Suprapubic skin (tissue), 4 donors: ENCODE measurements at regions not wholly inside any gene's neighbourhood (a gene's known extent, or its start where the extent isn't known, plus 50 kb on each side); places are given as distances from the start of the nearest gene placed in this dataset.
A peak's percentile ranks its signal among the peaks of the same experiment; 100 is the strongest.

ENCODE experiments used
- DNase-seq, 2 donors: peaks; one replicate each; pipeline ENCODE4 v3.0.0-alpha.2; 2019; ENCODE audit warnings: low spot score in 2 of 2
- H3K27ac ChIP-seq: fragments of 200-600 bp; sonication (generic); one replicate; pipeline ENCODE4 v1.5.1; 2019
- H3K27me3 ChIP-seq: fragments of 200-600 bp; sonication (generic); one replicate; pipeline ENCODE4 v1.5.1; 2019
- H3K36me3 ChIP-seq: fragments of 200-600 bp; sonication (generic); one replicate; pipeline ENCODE4 v1.5.1; 2019
- H3K4me1 ChIP-seq: fragments of 200-600 bp; sonication (generic); one replicate; pipeline ENCODE4 v1.5.1; 2019
- H3K4me3 ChIP-seq: fragments of 200-600 bp; sonication (generic); one replicate; pipeline ENCODE4 v1.5.1; 2019; ENCODE audit warnings: mild to moderate bottlenecking
- H3K9me3 ChIP-seq: fragments of 200-600 bp; sonication (generic); one replicate; pipeline ENCODE4 v1.5.1; 2019
- CTCF ChIP-seq, 2 donors: fragments of 200-600 bp in 1 of 2; fragments of 450-650 bp in 1 of 2; sonication (generic) in 1 of 2; IDR thresholded peaks; one replicate each; pipeline ENCODE4 v1.5.1; 2016 to 2019; ENCODE audit warnings: antibody characterized with exemption in 2 of 2, mild to moderate bottlenecking in 1 of 2, moderate library complexity in 1 of 2
- EP300 ChIP-seq: sonication (generic); formaldehyde crosslinking; IDR thresholded peaks from one replicate; pipeline ENCODE4 v1.6.1; 2017; ENCODE audit warnings: antibody characterized with exemption
- POLR2A ChIP-seq, 2 donors: fragments of 450-650 bp; IDR thresholded peaks; one replicate each; pipeline ENCODE4 v1.6.1; 2017; ENCODE audit warnings: antibody characterized with exemption in 2 of 2, mild to moderate bottlenecking in 2 of 2, moderate library complexity in 2 of 2
- POLR2AphosphoS5 ChIP-seq, 3 donors: sonication (generic); formaldehyde crosslinking; IDR thresholded peaks; one replicate each; pipeline ENCODE4 v1.6.1; 2017; ENCODE audit warnings: antibody characterized with exemption in 3 of 3
- WGBS: methylation state at CpG from one replicate; pipeline ENCODE4 v1.1.5; 2018; 5-methylcytosine and 5-hydroxymethylcytosine counted together

- Histone ChIP-seq H3K27ac (no peak overlapping the region), H3K4me1 (peaks cover 18% of the 10 kb centered on the region), H3K9me3 (no peaks in the 10 kb centered on the region), H3K4me3 (no peak overlapping the region), H3K27me3 (no peaks in the 10 kb centered on the region), H3K36me3 (no peaks in the 10 kb centered on the region)
- TF ChIP-seq POLR2A (IDR thresholded peaks at IDR 0.05) (no peak), POLR2AphosphoS5 (IDR thresholded peaks at IDR 0.05) (no peak), CTCF (IDR thresholded peaks at IDR 0.05) (no peak), EP300 (no peak)
- DNase-seq: no peak
- 91% methylated on average over 3 of the region's 3 CpGs for WGBS
Measured at GRCh38 chr16:79893445-79893844, 292.9 kb upstream of the MAF start.

- peaks cover 21% of the 10 kb centered on the region for H3K4me1 ChIP-seq
- no peaks in the 10 kb centered on the region for H3K36me3 ChIP-seq
- H3K27ac ChIP-seq: no peak overlapping the region
- TF ChIP-seq POLR2AphosphoS5 (IDR thresholded peaks at IDR 0.05): no peak
- TF ChIP-seq CTCF (IDR thresholded peaks at IDR 0.05): no peak
- no peak for TF ChIP-seq EP300
- TF ChIP-seq POLR2A (IDR thresholded peaks at IDR 0.05): no peak
- H3K9me3 ChIP-seq: no peaks in the 10 kb centered on the region
- no peak for DNase-seq
- H3K27me3 ChIP-seq: no peaks in the 10 kb centered on the region
- no peak overlapping the region for H3K4me3 ChIP-seq
- WGBS: 58% methylated on average over 3 of the region's 3 CpGs
Measured at GRCh38 chr16:79892278-79892677, 291.7 kb upstream of the MAF start.

GRCh38 chr16:79891458-79891857 lies 290.9 kb upstream of the MAF start:
- peaks cover 19% of the 10 kb centered on the region for H3K4me1 ChIP-seq
- DNase-seq: no peak
- no peaks in the 10 kb centered on the region for H3K9me3 ChIP-seq
- WGBS: 96% methylated on average over 6 of the region's 6 CpGs
- no peak for TF ChIP-seq POLR2AphosphoS5 (IDR thresholded peaks at IDR 0.05)
- TF ChIP-seq POLR2A (IDR thresholded peaks at IDR 0.05): no peak
- TF ChIP-seq CTCF (IDR thresholded peaks at IDR 0.05): no peak
- no peak for TF ChIP-seq EP300
- no peaks in the 10 kb centered on the region for H3K36me3 ChIP-seq
- H3K27ac ChIP-seq: no peak overlapping the region
- H3K27me3 ChIP-seq: no peaks in the 10 kb centered on the region
- H3K4me3 ChIP-seq: no peak overlapping the region

GRCh38 chr16:79887541-79888540 lies 287.3 kb upstream of the MAF start:
- WGBS: 56% methylated on average over 8 of the region's 8 CpGs
- no peaks in the 10 kb centered on the region for H3K27me3 ChIP-seq
- TF ChIP-seq POLR2A (IDR thresholded peaks at IDR 0.05) (no peak), CTCF (IDR thresholded peaks at IDR 0.05) (no peak)
- peaks cover 23% of the 10 kb centered on the region for H3K4me1 ChIP-seq
- H3K36me3 ChIP-seq: no peaks in the 10 kb centered on the region
- DNase-seq: no peak
- H3K27ac ChIP-seq: no peak overlapping the region
- no peaks in the 10 kb centered on the region for H3K9me3 ChIP-seq
- H3K4me3 ChIP-seq: no peak overlapping the region

GRCh38 chr16:79885320-79885719 lies 284.8 kb upstream of the MAF start:
- Histone ChIP-seq H3K9me3 (no peaks in the 10 kb centered on the region), H3K4me1 (peaks cover 23% of the 10 kb centered on the region), H3K36me3 (no peaks in the 10 kb centered on the region), H3K27me3 (no peaks in the 10 kb centered on the region), H3K27ac (peak overlapping the region; percentile 61), H3K4me3 (no peak overlapping the region)
- no peak for DNase-seq
- 58% methylated on average over 7 of the region's 7 CpGs for WGBS
- TF ChIP-seq CTCF (IDR thresholded peaks at IDR 0.05) (no peak), EP300 (no peak), POLR2A (IDR thresholded peaks at IDR 0.05) (no peak), POLR2AphosphoS5 (IDR thresholded peaks at IDR 0.05) (no peak)
